ENCODE measurements at regions not wholly inside any gene's neighbourhood (a gene's known extent, or its start where the extent isn't known, plus 50 kb on each side); places are given as distances from the start of the nearest gene placed in this dataset.

DNA sequence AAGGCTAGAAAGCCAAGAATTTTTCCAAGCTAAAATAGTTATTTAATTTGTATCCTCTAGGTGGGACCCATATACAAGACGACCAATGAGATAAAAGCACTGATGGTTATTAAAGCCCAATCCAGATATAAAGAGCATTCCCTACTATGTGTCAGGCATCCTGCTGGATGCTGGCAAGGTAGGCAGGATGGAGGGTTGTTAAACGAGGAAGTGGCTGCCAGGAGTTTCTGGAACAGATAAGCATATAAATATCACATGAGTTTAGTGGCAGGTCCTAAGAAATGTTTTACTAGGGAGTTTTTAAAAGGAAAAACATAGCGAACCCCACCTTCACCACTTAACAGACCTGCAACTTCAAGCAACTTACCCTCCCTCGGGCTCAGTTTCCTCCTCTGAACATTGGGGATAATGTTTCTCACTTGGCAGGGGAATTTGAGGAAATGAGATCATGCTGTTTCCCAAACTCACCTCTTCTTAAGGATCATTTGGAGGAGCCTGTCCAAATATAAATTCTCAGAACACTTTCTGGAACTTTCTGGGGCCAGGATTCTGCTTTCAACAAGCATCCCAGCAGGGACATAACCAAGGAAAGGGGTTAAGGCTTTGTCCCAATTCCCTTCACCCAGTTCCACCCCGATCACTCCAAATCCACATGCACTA is 94.3 kb upstream of the LDB2 start:
- TF ChIP-seq, protein P1, sequence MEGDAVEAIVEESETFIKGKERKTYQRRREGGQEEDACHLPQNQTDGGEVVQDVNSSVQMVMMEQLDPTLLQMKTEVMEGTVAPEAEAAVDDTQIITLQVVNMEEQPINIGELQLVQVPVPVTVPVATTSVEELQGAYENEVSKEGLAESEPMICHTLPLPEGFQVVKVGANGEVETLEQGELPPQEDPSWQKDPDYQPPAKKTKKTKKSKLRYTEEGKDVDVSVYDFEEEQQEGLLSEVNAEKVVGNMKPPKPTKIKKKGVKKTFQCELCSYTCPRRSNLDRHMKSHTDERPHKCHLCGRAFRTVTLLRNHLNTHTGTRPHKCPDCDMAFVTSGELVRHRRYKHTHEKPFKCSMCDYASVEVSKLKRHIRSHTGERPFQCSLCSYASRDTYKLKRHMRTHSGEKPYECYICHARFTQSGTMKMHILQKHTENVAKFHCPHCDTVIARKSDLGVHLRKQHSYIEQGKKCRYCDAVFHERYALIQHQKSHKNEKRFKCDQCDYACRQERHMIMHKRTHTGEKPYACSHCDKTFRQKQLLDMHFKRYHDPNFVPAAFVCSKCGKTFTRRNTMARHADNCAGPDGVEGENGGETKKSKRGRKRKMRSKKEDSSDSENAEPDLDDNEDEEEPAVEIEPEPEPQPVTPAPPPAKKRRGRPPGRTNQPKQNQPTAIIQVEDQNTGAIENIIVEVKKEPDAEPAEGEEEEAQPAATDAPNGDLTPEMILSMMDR (IDR thresholded peaks at IDR 0.05): no peak
- no peak for TF ChIP-seq POLR2AphosphoS5 (IDR thresholded peaks at IDR 0.05)

Data from breast epithelium (tissue), 3 donors.